Left lung (tissue), 4 donors: ENCODE measurements at regions not wholly inside any gene's neighbourhood (a gene's known extent, or its start where the extent isn't known, plus 50 kb on each side); places are given as distances from the start of the nearest gene placed in this dataset.
"Not testable (repeated sequence)": the region's sequence is repeated elsewhere in the genome, so short reads cannot be mapped to it uniquely, and the experiment has no call there.

Experiments
- ATAC-seq: fragments of 200-7000 bp; cut with Tn5 transposase; one replicate; pipeline ENCODE4 v1.9.1; 2020; ENCODE audit warnings: moderate library complexity
- DNase-seq, 4 donors: peaks; one replicate each; pipeline ENCODE4 v3.0.0-alpha.2; 2013 to 2020
- H3K27ac ChIP-seq, 2 donors: fragments of 200-600 bp; sonication (generic) in 1 of 2; one replicate each; pipeline versions ENCODE4 v1.5.0 to v1.8.0; 2020 to 2021
- H3K27me3 ChIP-seq, 2 donors: fragments of 200-600 bp; sonication (generic) in 1 of 2; one replicate each; pipeline versions ENCODE4 v1.5.0 to v1.8.0; 2020 to 2021
- H3K36me3 ChIP-seq, 2 donors: fragments of 200-600 bp; sonication (generic) in 1 of 2; one replicate each; pipeline versions ENCODE4 v1.5.0 to v1.8.0; 2020 to 2021
- H3K4me1 ChIP-seq, 2 donors: fragments of 200-600 bp; one replicate each; pipeline ENCODE4 v1.8.0; 2021
- H3K4me3 ChIP-seq, 2 donors: fragments of 200-600 bp; sonication (generic) in 1 of 2; one replicate each; pipeline versions ENCODE4 v1.5.0 to v1.8.0; 2020 to 2021; ENCODE audit warnings: mild to moderate bottlenecking in 1 of 2
- H3K9me3 ChIP-seq, 2 donors: fragments of 200-600 bp; sonication (generic) in 1 of 2; one replicate each; pipeline versions ENCODE4 v1.5.0 to v1.8.0; 2020 to 2021
- CTCF ChIP-seq, 2 donors: fragments of 200-600 bp; sonication (generic) in 1 of 2; IDR thresholded peaks; one replicate each; pipeline versions ENCODE4 v1.5.0 to v1.8.0; 2021; ENCODE audit warnings: antibody characterized with exemption in 2 of 2
- intact Hi-C, 2 donors: fragments of 100-400 bp; cut with DNase I; formaldehyde crosslinking; loops; one replicate each; pipeline versions ENCODE4 v1.11.2 to v1.14.2; 2022
- donor health status: DM: no; HTN: yes; CAD: no.
- donor health status: DM: no; HTN: no; CAD: no.

- Histone ChIP-seq H3K4me1 (no peaks in the 10 kb centered on the region), H3K36me3 (no peaks in the 10 kb centered on the region), H3K27ac (no peak overlapping the region), H3K27me3 (no peaks in the 10 kb centered on the region), H3K9me3 (peaks cover 0 to 15% of the 10 kb centered on the region in 2 donors), H3K4me3 (no peak overlapping the region)
- DNase-seq (no peak), ATAC-seq (no peak)
- intact Hi-C loops: no loop called here
- TF ChIP-seq CTCF (IDR thresholded peaks at IDR 0.05): no peak
These were observed 143.0 kb upstream of the THBS2 start for GRCh38 chr6:169396554-169397163.

GRCh38 chr6:169396009-169396539 is 142.4 kb upstream of the THBS2 start:
- DNase-seq, H3K27me3 ChIP-seq, H3K27ac ChIP-seq, ATAC-seq, H3K4me1 ChIP-seq, intact Hi-C loops, H3K36me3 ChIP-seq, H3K4me3 ChIP-seq: not testable (repeated sequence)
- peaks cover 0 to 21% of the 10 kb centered on the region in 2 donors for H3K9me3 ChIP-seq

- Histone ChIP-seq H3K36me3 (no peaks in the 10 kb centered on the region), H3K4me1 (no peaks in the 10 kb centered on the region), H3K4me3 (no peak overlapping the region), H3K27ac (no peak overlapping the region), H3K9me3 (peaks cover 0 to 29% of the 10 kb centered on the region in 2 donors), H3K27me3 (no peaks in the 10 kb centered on the region)
- intact Hi-C loops: no loop called here
- TF ChIP-seq CTCF (IDR thresholded peaks at IDR 0.05): no peak
- no peak for ATAC-seq
- DNase-seq: no peak
These were observed 141.6 kb upstream of the THBS2 start for GRCh38 chr6:169395080-169395805.

GRCh38 chr6:169393753-169394152 is 140.1 kb upstream of the THBS2 start:
- Histone ChIP-seq H3K36me3 (no peaks in the 10 kb centered on the region), H3K4me1 (no peaks in the 10 kb centered on the region), H3K4me3 (no peak overlapping the region), H3K27me3 (no peaks in the 10 kb centered on the region), H3K9me3 (peaks cover 0 to 40% of the 10 kb centered on the region in 2 donors), H3K27ac (no peak overlapping the region)
- no peak for DNase-seq
- TF ChIP-seq CTCF (IDR thresholded peaks at IDR 0.05): no peak
- intact Hi-C loops: no loop called here
- ATAC-seq: no peak

GRCh38 chr6:169391473-169392071 is 137.9 kb upstream of the THBS2 start:
- Histone ChIP-seq H3K4me3 (no peak overlapping the region), H3K36me3 (no peaks in the 10 kb centered on the region), H3K9me3 (peaks cover 0 to 40% of the 10 kb centered on the region in 2 donors), H3K27me3 (no peaks in the 10 kb centered on the region), H3K27ac (no peak overlapping the region), H3K4me1 (no peaks in the 10 kb centered on the region)
- intact Hi-C loops: no loop called here
- TF ChIP-seq CTCF (IDR thresholded peaks at IDR 0.05): no peak
- ATAC-seq (no peak), DNase-seq (no peak)
